ENCODE measurements at regions not wholly inside any gene's neighbourhood (a gene's known extent, or its start where the extent isn't known, plus 50 kb on each side); places are given as distances from the start of the nearest gene placed in this dataset.

- TF ChIP-seq CTCF (conservative IDR thresholded peaks at IDR 0.05) = no peak
- no peak for TF ChIP-seq ZFX (IDR thresholded peaks at IDR 0.05)
These were observed 341.2 kb upstream of the C2CD4B start for GRCh38 chr15:62506217-62506805.
